HCT116 (cell line): ENCODE measurements at regions not wholly inside any gene's neighbourhood (a gene's known extent, or its start where the extent isn't known, plus 50 kb on each side); places are given as distances from the start of the nearest gene placed in this dataset.

Experiments used
- ATAC-seq: fragments of 200-7000 bp; cut with Tn5 transposase; 2 replicates; pipeline ENCODE4 v1.9.1; 2020; ENCODE audit warnings: mild to moderate bottlenecking, moderate library complexity
- BruUV-seq: library from RNA; stranded (reverse); fragments of 400-500 nt; replicated peaks from 2 replicates; lab custom pipeline; 2021; lab: Mats Ljungman, UMichigan
- CTCF ChIA-PET: fragments of 300-600 bp; sonication (Branson Sonifier 250); formaldehyde crosslinking; loops from one replicate; lab custom pipeline; 2021; ENCODE audit warnings: antibody characterized with exemption; lab: Charles Lee
- POLR2A ChIA-PET: fragments of 300-600, 350-600 bp; sonication (Branson Sonifier 250); formaldehyde crosslinking; loops from one replicate; lab custom pipeline; 2021; ENCODE audit warnings: antibody characterized with exemption; lab: Charles Lee
- RAD21 ChIA-PET, 2 experiments: fragments of 300-600 bp; sonication (Branson Sonifier 250); formaldehyde crosslinking; loops; one replicate each; lab custom pipeline; 2023; ENCODE audit warnings: low total read pairs in 2 of 2; ENCODE audit not compliant: uncharacterized antibody in 2 of 2, unreplicated experiment in 2 of 2, low non-redundant PET in 1 of 2; lab: Charles Lee
- DNase-seq: peaks from one replicate; pipeline ENCODE4 v3.0.0-alpha.2; 2010; ENCODE audit warnings: low read depth, low spot score
- H2AFZ ChIP-seq: fragments of 200-600 bp; shearing (Covaris generic), sonication (generic); 2 replicates; pipeline ENCODE4 v1.6.1; 2017; ENCODE audit warnings: low read depth, mixed run types, mixed read lengths, antibody characterized with exemption, low read length; ENCODE audit not compliant: poor library complexity, severe bottlenecking
- H3K27ac ChIP-seq: 2 replicates; pipeline ENCODE4 v1.5.1; 2012; ENCODE audit warnings: low read depth, low read length
- H3K27me3 ChIP-seq: fragments of 200-600 bp; sonication (generic); 2 replicates; pipeline ENCODE4 v1.6.1; 2016; ENCODE audit warnings: mixed run types, low read length, mixed read lengths; ENCODE audit not compliant: insufficient read depth
- H3K36me3 ChIP-seq, 2 experiments: fragments of 200-500 bp in 1 of 2; fragments of 200-600 bp in 1 of 2; sonication (Bioruptor generic) in 1 of 2; sonication (generic) in 1 of 2; 2 replicates each; pipeline versions ENCODE4 v1.5.1 to v1.6.1; 2014 to 2016; ENCODE audit warnings: low read length in 2 of 2, inconsistent platforms in 1 of 2, mixed read lengths in 1 of 2, mixed run types in 1 of 2; ENCODE audit not compliant: insufficient read depth in 2 of 2, control insufficient read depth in 1 of 2
- H3K4me1 ChIP-seq, 2 experiments: fragments of 200-600 bp in 1 of 2; sonication (generic) in 1 of 2; 2 replicates each; pipeline versions ENCODE4 v1.5.1 to v1.6.1; 2012 to 2017; ENCODE audit warnings: low read length in 2 of 2, inconsistent platforms in 1 of 2, mild to moderate bottlenecking in 1 of 2, mixed read lengths in 1 of 2, mixed run types in 1 of 2, moderate library complexity in 1 of 2; ENCODE audit not compliant: insufficient read depth in 2 of 2, control insufficient read depth in 1 of 2
- H3K4me2 ChIP-seq: fragments of 200-600 bp; sonication (generic); 2 replicates; pipeline ENCODE4 v1.6.1; 2017; ENCODE audit warnings: mixed run types, low read length, mixed read lengths
- H3K4me3 ChIP-seq, 2 experiments: fragments of 200-600 bp in 1 of 2; sonication (generic) in 1 of 2; replicated peaks in 1 of 2; 2 replicates each; pipeline ENCODE4 v1.5.1; 2011 to 2016; ENCODE audit warnings: low read length in 2 of 2, control low read depth in 1 of 2, low read depth in 1 of 2, mild to moderate bottlenecking in 1 of 2, mixed read lengths in 1 of 2, mixed run types in 1 of 2
- H3K79me2 ChIP-seq: fragments of 200-600 bp; sonication (generic); 2 replicates; pipeline ENCODE4 v1.6.1; 2017; ENCODE audit warnings: mild to moderate bottlenecking, mixed run types, low read length, moderate library complexity, mixed read lengths; ENCODE audit not compliant: insufficient read depth
- H3K9ac ChIP-seq: fragments of 200-600 bp; sonication (generic); 2 replicates; pipeline ENCODE4 v1.6.1; 2016; ENCODE audit warnings: low read length, mixed read lengths
- H3K9me2 ChIP-seq: fragments of 200-600 bp; sonication (generic), shearing (Covaris generic); 2 replicates; pipeline ENCODE4 v1.6.1; 2017; ENCODE audit warnings: mixed run types, mild to moderate bottlenecking, moderate library complexity; ENCODE audit not compliant: insufficient read depth
- H3K9me3 ChIP-seq, 2 experiments: fragments of 200-500 bp in 1 of 2; fragments of 200-600 bp in 1 of 2; sonication (Bioruptor generic) in 1 of 2; sonication (generic) in 1 of 2; 2 replicates each; pipeline ENCODE4 v1.6.1; 2014 to 2017; ENCODE audit warnings: low read length in 2 of 2, mixed read lengths in 2 of 2, inconsistent platforms in 1 of 2, low read depth in 1 of 2, mild to moderate bottlenecking in 1 of 2, mixed run types in 1 of 2, moderate library complexity in 1 of 2; ENCODE audit not compliant: control insufficient read depth in 1 of 2, insufficient read depth in 1 of 2
- H4K20me1 ChIP-seq: fragments of 200-600 bp; sonication (generic), shearing (Covaris generic); 2 replicates; pipeline ENCODE4 v1.6.1; 2017; ENCODE audit warnings: mixed run types, mild to moderate bottlenecking, moderate library complexity; ENCODE audit not compliant: insufficient read depth
- CBX3 ChIP-seq: IDR thresholded peaks from 2 replicates; pipeline ENCODE4 v1.6.1; 2012; ENCODE audit warnings: low read depth
- ELF1 ChIP-seq: IDR thresholded peaks from 2 replicates; pipeline ENCODE4 v1.6.1; 2012; ENCODE audit warnings: low read depth, borderline replicate concordance
- EZH2 ChIP-seq: fragments of 200-600 bp; sonication (generic); IDR thresholded peaks from 2 replicates; pipeline ENCODE4 v1.6.1; 2017; ENCODE audit warnings: antibody characterized with exemption, mixed run types
- EZH2phosphoT487 ChIP-seq: fragments of 200-600 bp; IDR thresholded peaks from 2 replicates; pipeline ENCODE4 v1.6.1; 2018; ENCODE audit warnings: antibody characterized with exemption, borderline replicate concordance
- SP1 ChIP-seq: IDR thresholded peaks from 2 replicates; pipeline ENCODE4 v1.6.1; 2012; ENCODE audit warnings: low read depth
- TCF7L2 ChIP-seq: IDR thresholded peaks from 2 replicates; pipeline ENCODE4 v1.7.0; 2011; ENCODE audit warnings: borderline replicate concordance, inconsistent platforms; ENCODE audit not compliant: insufficient read depth, insufficient read length; ENCODE audit errors: extremely low read depth
- ZFX ChIP-seq: fragments of 450-650 bp; IDR thresholded peaks from 2 replicates; pipeline ENCODE4 v1.6.1; 2017
- intact Hi-C: fragments of 100-400 bp; cut with micrococcal nuclease; formaldehyde crosslinking; loops from 2 replicates; pipeline ENCODE4 v1.10.0; 2022

- Histone ChIP-seq H3K4me2 (no peak overlapping the region), H3K27ac (no peak overlapping the region), H3K9ac (no peak overlapping the region), H3K9me2 (no peaks in the 10 kb centered on the region), H2AFZ (no peak overlapping the region), H3K4me1 (no peaks in the 10 kb centered on the region), H3K79me2 (no peaks in the 10 kb centered on the region), H4K20me1 (no peaks in the 10 kb centered on the region), H3K36me3 (no peaks in the 10 kb centered on the region), H3K4me3 (no peak overlapping the region), H3K9me3 (no peaks in the 10 kb centered on the region; a peak in 1 of 4 replicates), H3K27me3 (no peaks in the 10 kb centered on the region)
- ChIA-PET CTCF (no interaction called here), RAD21 (no interaction called here), POLR2A (no interaction called here)
- no peak for TF ChIP-seq CBX3
- intact Hi-C loops, result no loop called here
- ATAC-seq, result no peak
- BruUV-seq, result no TSS peak
- DNase-seq, result no peak
Measured at GRCh38 chr12:78600541-78600940, 264.0 kb upstream of the SYT1 start.

GRCh38 chr12:78611504-78611903 lies 253.1 kb upstream of the SYT1 start:
- ChIA-PET RAD21 (no interaction called here), CTCF (no interaction called here), POLR2A (no interaction called here)
- no peak for TF ChIP-seq ELF1
- TF ChIP-seq SP1, result no peak
- no peak for TF ChIP-seq ZFX
- TF ChIP-seq TCF7L2, result no peak
- TF ChIP-seq EZH2, result no peak
- no peak for TF ChIP-seq EZH2phosphoT487
- Histone ChIP-seq H3K27me3 (no peaks in the 10 kb centered on the region), H3K9me3 (no peaks in the 10 kb centered on the region), H3K9ac (no peak overlapping the region), H2AFZ (no peak overlapping the region), H3K36me3 (no peaks in the 10 kb centered on the region), H3K9me2 (no peaks in the 10 kb centered on the region), H3K4me1 (no peaks in the 10 kb centered on the region), H3K4me2 (no peak overlapping the region), H4K20me1 (no peaks in the 10 kb centered on the region), H3K79me2 (no peaks in the 10 kb centered on the region), H3K27ac (no peak overlapping the region), H3K4me3 (no peak overlapping the region)
- ATAC-seq (no peak), DNase-seq (no peak)
- no TSS peak for BruUV-seq
- intact Hi-C loops, result no loop called here
